Activated T-cell treated with anti-CD3 and anti-CD28 coated beads, Interleukin-2, amount 50 U/mL, for 24 hours (primary cell): ENCODE measurements at regions not wholly inside any gene's neighbourhood (a gene's known extent, or its start where the extent isn't known, plus 50 kb on each side); places are given as distances from the start of the nearest gene placed in this dataset.

Experiments
- DNase-seq: peaks from one replicate; pipeline ENCODE4 v3.0.0-alpha.2; 2020
- H3K27ac Mint-ChIP-seq: 2 replicates; pipeline ENCODE4 v1.8.0; 2020; ENCODE audit warnings: mild to moderate bottlenecking, mixed read lengths
- H3K27me3 Mint-ChIP-seq: 2 replicates; pipeline ENCODE4 v1.8.0; 2020; ENCODE audit warnings: mixed read lengths
- H3K36me3 Mint-ChIP-seq: 2 replicates; pipeline ENCODE4 v1.8.0; 2020; ENCODE audit warnings: low read depth, mixed read lengths
- H3K4me1 Mint-ChIP-seq: 2 replicates; pipeline ENCODE4 v1.8.0; 2020; ENCODE audit warnings: low read depth, mixed read lengths
- H3K4me3 Mint-ChIP-seq: 2 replicates; pipeline ENCODE4 v1.8.0; 2020; ENCODE audit warnings: mild to moderate bottlenecking, moderate library complexity, mixed read lengths
- H3K9me3 Mint-ChIP-seq: 2 replicates; pipeline ENCODE4 v1.8.0; 2020; ENCODE audit warnings: mixed read lengths

GRCh38 chr10:29881811-29882210 is 177.6 kb downstream of the JCAD start:
- Mint-ChIP-seq H3K9me3 (no peaks in the 10 kb centered on the region), H3K4me3 (no peak overlapping the region), H3K4me1 (no peaks in the 10 kb centered on the region), H3K27me3 (peaks cover 21% of the 10 kb centered on the region), H3K36me3 (no peaks in the 10 kb centered on the region), H3K27ac (no peak overlapping the region)
- no peak for DNase-seq

DNA sequence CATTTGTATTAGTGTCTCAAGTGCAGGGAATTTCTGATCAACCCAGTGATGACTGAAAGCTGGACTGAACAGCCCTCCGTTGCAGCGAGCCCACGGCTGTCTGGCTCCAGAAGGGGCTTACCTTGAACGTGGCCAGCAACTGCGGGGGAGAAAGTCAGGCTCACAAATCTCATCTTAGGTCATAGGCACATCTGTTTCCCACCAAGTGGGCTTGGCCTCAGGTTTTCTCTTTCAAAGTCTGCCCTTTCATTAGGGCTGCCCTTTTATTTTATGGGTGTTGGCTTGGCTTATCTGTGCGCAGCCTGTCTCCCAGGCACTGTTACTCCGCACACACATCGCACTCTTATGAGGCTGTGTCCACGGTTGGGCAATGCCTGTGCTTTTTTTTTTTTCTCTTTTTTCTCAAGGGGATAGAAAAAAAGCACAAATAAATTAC is 178.0 kb downstream of the JCAD start:
- H3K36me3 Mint-ChIP-seq: no peaks in the 10 kb centered on the region

DNA sequence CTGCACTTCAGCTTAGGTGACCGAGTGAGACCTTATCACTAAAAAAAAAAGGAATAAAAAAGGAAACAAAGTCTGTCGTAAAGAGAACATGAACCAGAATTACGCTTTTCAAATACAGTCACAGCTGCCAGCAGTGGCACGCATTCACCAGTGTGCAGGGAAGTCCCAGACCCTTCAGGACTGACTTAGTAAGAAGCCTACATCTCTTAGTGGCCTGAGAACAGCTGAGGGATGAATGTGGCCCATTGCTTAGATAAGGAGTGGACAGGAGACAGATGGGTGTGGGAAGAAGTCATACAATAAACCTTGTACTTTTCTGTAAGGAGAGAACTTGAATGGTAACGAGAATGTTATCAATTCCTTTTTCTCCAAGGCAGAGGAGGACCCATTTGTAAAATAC is 178.5 kb downstream of the JCAD start:
- Mint-ChIP-seq H3K27ac (no peak overlapping the region), H3K27me3 (peaks cover 28% of the 10 kb centered on the region), H3K4me1 (no peaks in the 10 kb centered on the region), H3K9me3 (no peaks in the 10 kb centered on the region), H3K4me3 (no peak overlapping the region), H3K36me3 (no peaks in the 10 kb centered on the region)
- no peak for DNase-seq

More for the DNA sequence above, 178.0 kb downstream of the JCAD start:
- no peak overlapping the region for H3K27ac Mint-ChIP-seq
- no peaks in the 10 kb centered on the region for H3K4me1 Mint-ChIP-seq
- peaks cover 24% of the 10 kb centered on the region for H3K27me3 Mint-ChIP-seq
- no peak for DNase-seq
- H3K9me3 Mint-ChIP-seq: no peaks in the 10 kb centered on the region
- H3K4me3 Mint-ChIP-seq: no peak overlapping the region

DNA sequence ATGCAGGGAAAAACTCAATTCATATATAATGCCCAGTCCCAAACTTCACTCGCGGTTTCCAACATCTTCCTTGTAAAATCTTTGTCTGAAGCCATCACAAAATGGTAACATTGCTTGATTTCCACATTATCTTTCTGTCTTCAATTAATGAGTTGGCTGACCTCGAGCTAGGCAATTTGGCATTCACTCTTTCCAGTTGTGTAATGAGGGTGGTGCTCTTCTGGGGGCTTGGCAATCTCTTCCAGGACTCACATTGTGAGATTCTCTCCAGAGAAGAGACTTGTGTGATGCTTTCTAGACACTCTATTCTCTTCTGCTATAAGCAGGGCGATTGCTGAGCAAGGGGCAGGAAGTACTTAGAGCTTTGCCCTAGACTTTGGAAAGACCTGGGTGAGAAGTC is 179.5 kb downstream of the JCAD start:
- Mint-ChIP-seq H3K4me3 (no peak overlapping the region), H3K27me3 (peaks cover 31% of the 10 kb centered on the region), H3K9me3 (no peaks in the 10 kb centered on the region), H3K27ac (no peak overlapping the region), H3K4me1 (no peaks in the 10 kb centered on the region), H3K36me3 (no peaks in the 10 kb centered on the region)
- no peak for DNase-seq

GRCh38 chr10:29878492-29878891 is 180.9 kb downstream of the JCAD start:
- H3K4me1 Mint-ChIP-seq: no peaks in the 10 kb centered on the region
- H3K36me3 Mint-ChIP-seq: no peaks in the 10 kb centered on the region
- peaks cover 34% of the 10 kb centered on the region for H3K27me3 Mint-ChIP-seq
- H3K9me3 Mint-ChIP-seq: no peaks in the 10 kb centered on the region
- H3K27ac Mint-ChIP-seq: no peak overlapping the region
- no peak overlapping the region for H3K4me3 Mint-ChIP-seq
- no peak for DNase-seq

- Mint-ChIP-seq H3K36me3 (no peaks in the 10 kb centered on the region), H3K27me3 (peaks cover 34% of the 10 kb centered on the region), H3K27ac (no peak overlapping the region), H3K9me3 (no peaks in the 10 kb centered on the region), H3K4me3 (no peak overlapping the region), H3K4me1 (no peaks in the 10 kb centered on the region)
- no peak for DNase-seq
Observed at GRCh38 chr10:29877793-29878491, 181.4 kb downstream of the JCAD start.

DNA sequence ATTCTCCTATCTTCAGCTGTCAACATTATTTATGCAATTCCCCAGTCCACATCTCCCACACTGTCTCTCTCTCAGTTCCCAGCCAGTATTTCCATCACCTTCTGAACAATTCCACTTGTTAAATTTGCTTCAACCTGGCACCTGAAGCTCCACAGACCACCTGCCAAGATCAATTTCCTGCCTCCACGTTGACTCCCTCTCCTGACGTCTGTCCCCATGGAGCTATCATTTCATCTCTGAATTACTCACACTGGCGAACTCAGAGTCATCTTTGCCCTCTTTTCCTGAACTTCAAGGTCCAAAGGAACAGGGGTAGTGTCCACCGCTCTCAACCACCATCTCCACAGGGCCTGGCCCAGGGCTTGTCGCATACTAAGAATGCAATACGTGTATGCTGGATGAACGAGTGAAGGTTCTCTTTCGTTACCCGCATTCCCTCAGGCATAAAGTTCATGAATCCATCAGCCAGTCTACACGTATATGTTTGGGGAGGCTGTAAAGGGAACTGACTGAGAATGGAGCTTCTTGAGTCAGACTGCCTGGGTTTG is 183.3 kb downstream of the JCAD start:
- no peaks in the 10 kb centered on the region for H3K4me1 Mint-ChIP-seq
- H3K4me3 Mint-ChIP-seq: no peak overlapping the region
- no peaks in the 10 kb centered on the region for H3K9me3 Mint-ChIP-seq
- H3K36me3 Mint-ChIP-seq: no peaks in the 10 kb centered on the region
- no peak overlapping the region for H3K27ac Mint-ChIP-seq
- no peak for DNase-seq
- peaks cover 34% of the 10 kb centered on the region for H3K27me3 Mint-ChIP-seq

- no peak for DNase-seq
- Mint-ChIP-seq H3K36me3 (no peaks in the 10 kb centered on the region), H3K9me3 (peaks cover 4% of the 10 kb centered on the region)
Observed at GRCh38 chr10:29874606-29875269, 184.6 kb downstream of the JCAD start.

GRCh38 chr10:29873941-29874484 is 185.4 kb downstream of the JCAD start:
- Mint-ChIP-seq H3K4me3 (no peak overlapping the region), H3K9me3 (peaks cover 4% of the 10 kb centered on the region), H3K27me3 (peaks cover 26% of the 10 kb centered on the region), H3K27ac (no peak overlapping the region), H3K4me1 (no peaks in the 10 kb centered on the region), H3K36me3 (no peaks in the 10 kb centered on the region)
- DNase-seq: no peak

More at GRCh38 chr10:29874606-29875269, 184.6 kb downstream of the JCAD start:
- Mint-ChIP-seq H3K27me3 (peaks cover 29% of the 10 kb centered on the region), H3K27ac (no peak overlapping the region), H3K4me3 (no peak overlapping the region), H3K4me1 (no peaks in the 10 kb centered on the region)

DNA sequence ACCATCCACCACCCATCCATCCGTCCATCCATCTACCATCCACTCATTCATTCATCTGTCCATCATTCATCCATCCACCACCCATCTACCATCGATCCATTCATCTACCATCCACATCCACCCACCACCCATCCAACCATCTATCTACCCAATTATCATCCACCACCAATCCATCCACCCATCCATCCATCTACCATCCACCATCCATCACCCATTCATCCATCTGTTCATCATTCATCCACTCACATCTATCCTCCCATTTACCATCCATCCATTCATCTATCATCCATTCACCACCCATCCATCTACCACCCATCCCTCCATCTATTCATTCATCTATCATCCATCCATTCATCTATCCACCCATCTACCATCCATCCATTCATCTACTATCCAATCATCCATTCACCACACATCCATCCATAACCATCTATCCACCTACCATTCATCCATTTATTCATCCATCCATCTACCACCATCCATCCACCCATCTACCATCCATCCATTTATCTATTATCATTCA is 188.8 kb downstream of the JCAD start:
- no peak overlapping the region for H3K27ac Mint-ChIP-seq
- DNase-seq: no peak
- H3K4me1 Mint-ChIP-seq: no peaks in the 10 kb centered on the region
- H3K4me3 Mint-ChIP-seq: no peak overlapping the region
- no peaks in the 10 kb centered on the region for H3K36me3 Mint-ChIP-seq
- H3K27me3 Mint-ChIP-seq: peaks cover 4% of the 10 kb centered on the region
- peaks cover 4% of the 10 kb centered on the region for H3K9me3 Mint-ChIP-seq

DNA sequence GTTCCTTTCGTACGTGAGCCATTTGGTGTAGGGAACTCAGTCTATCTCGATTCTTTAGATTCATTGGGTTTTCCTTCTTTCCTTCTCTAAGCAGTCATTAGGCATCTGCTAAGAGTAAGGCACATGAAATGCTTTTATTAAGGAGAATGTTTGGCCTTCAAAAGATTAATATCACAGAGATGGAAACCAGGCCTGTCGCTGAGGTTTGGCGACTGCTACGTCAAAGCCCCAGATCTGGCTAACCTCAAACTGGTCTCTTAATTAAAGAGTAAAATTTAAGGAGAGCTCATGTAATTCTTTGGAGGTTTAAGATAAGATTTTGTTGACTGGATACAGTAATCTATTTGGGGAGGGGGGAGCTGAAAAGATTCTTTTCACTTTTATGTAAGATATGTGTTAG is 189.8 kb downstream of the JCAD start:
- H3K27ac Mint-ChIP-seq: no peak overlapping the region
- no peak for DNase-seq
- no peaks in the 10 kb centered on the region for H3K4me1 Mint-ChIP-seq
- H3K27me3 Mint-ChIP-seq: peaks cover 4% of the 10 kb centered on the region
- H3K36me3 Mint-ChIP-seq: no peaks in the 10 kb centered on the region
- H3K4me3 Mint-ChIP-seq: no peak overlapping the region
- peaks cover 4% of the 10 kb centered on the region for H3K9me3 Mint-ChIP-seq

DNA sequence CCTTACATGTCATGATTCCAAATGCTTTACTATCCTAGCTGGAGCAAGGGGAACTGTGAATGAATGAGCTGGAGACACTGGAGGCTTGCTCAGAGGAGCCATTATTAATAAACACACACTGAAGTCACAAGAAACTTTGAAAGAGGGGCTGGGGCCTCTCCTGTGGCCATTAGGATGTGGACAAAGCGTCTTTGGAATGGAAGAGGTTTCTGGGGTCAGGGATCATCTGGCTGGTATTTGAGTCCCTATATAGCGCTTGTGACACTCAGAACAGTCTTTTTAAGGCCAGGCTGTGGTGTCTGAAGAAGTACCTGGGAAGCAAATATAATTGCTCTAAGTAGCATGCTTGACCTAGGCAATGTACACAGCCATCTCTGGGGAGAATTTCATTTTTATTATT is 193.0 kb downstream of the JCAD start:
- Mint-ChIP-seq H3K4me1 (no peaks in the 10 kb centered on the region), H3K27ac (no peak overlapping the region), H3K27me3 (peaks cover 4% of the 10 kb centered on the region), H3K9me3 (peaks cover 4% of the 10 kb centered on the region), H3K36me3 (no peaks in the 10 kb centered on the region), H3K4me3 (no peak overlapping the region)
- no peak for DNase-seq

DNA sequence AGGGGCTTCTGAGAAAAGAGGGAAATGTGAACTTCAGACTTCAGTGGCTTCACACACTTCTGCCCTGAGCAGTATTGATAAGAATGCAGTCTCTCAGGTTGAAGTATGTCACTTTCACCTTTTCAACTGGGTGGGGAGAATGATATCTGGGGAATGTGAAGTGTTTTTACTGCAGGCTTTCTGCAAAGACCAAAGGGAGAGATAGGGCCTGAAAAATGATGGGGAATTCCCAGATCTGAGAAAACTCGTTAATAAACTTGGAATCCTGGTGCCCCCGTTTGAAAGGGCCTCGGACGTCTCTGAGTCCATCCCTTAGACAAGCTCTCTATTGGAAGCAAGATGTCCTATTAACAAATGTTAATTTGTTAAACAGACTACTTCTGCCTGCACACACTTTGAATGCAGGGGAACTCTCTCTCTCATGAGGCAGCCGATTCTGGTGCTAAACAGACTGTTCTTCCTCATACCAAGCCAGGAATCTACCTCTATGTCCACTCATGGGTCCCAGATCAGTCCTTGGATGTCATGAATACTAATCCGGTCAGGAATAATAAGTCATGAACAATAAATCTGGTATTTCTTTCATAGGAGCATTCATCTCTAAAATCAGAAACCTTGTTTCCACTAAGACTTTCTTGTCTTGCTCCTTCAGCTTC is 193.6 kb downstream of the JCAD start:
- peaks cover 5% of the 10 kb centered on the region for H3K27me3 Mint-ChIP-seq
- H3K27ac Mint-ChIP-seq: no peak overlapping the region
- no peak for DNase-seq
- no peak overlapping the region for H3K4me3 Mint-ChIP-seq
- no peaks in the 10 kb centered on the region for H3K36me3 Mint-ChIP-seq
- peaks cover 3% of the 10 kb centered on the region for H3K9me3 Mint-ChIP-seq
- no peaks in the 10 kb centered on the region for H3K4me1 Mint-ChIP-seq

DNA sequence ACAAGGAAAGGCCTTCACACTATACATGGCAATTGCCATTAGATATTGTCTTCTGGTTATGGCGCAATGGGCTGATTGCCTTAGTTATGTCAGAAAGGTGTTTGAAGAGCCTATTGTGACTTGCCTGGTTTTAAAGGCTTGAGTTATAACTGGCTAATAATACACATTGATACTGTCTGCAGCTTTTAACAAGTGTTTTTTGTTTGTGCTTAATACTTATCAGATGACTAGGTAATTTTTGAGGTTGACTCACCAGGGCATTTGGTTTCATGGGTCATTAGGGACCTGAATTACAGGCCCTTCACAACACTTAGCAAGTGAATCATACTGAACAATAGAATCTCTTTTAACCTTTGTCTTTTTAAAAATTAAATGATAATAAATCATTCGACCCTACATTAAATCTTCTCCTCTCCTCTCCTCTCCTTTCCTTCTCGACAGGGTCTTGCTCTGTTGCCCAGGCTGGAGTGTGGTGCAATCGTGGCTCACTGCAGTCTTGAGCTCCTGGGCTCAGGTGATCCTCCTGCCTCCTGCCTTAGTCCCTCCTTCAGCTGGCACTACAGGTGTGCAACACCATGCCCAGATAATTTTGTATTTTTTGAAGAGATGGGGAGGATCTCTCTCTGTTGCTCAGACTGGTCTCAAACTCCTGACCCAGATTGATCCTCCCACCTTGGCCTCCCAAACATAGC is 196.3 kb downstream of the JCAD start:
- Mint-ChIP-seq H3K4me1 (no peaks in the 10 kb centered on the region), H3K9me3 (no peaks in the 10 kb centered on the region), H3K4me3 (no peak overlapping the region), H3K27ac (no peak overlapping the region), H3K27me3 (peaks cover 22% of the 10 kb centered on the region), H3K36me3 (no peaks in the 10 kb centered on the region)
- no peak for DNase-seq
